HepG2 (cell line): ENCODE measurements at regions not wholly inside any gene's neighbourhood (a gene's known extent, or its start where the extent isn't known, plus 50 kb on each side); places are given as distances from the start of the nearest gene placed in this dataset.

ENCODE experiments used
- ATAC-seq: fragments of 200-7000 bp; cut with Tn5 transposase; 3 replicates; pipeline ENCODE4 v1.9.1; 2020; ENCODE audit warnings: mild to moderate bottlenecking, moderate library complexity
- BruUV-seq: library from RNA; stranded (reverse); fragments of 400-500 nt; replicated peaks from 2 replicates; lab custom pipeline; 2021; lab: Mats Ljungman, UMichigan
- CTCF ChIA-PET: fragments of 300-600 bp; formaldehyde crosslinking; extraction: SDS; loops from one replicate; lab custom pipeline; 2021; ENCODE audit warnings: low total read pairs, inconsistent platforms, low intra/inter-chr PET ratio; lab: Yijun Ruan, JAX
- POLR2A ChIA-PET: fragments of 350-600 bp; sonication (Branson Sonifier 250); formaldehyde crosslinking; loops from one replicate; lab custom pipeline; 2020; ENCODE audit warnings: antibody characterized with exemption, inconsistent platforms; lab: Yijun Ruan, JAX
- DNase-seq: peaks from one replicate; pipeline ENCODE4 v3.0.0-alpha.2; 2015; ENCODE audit warnings: low spot score
- FAIRE-seq: peaks from 3 replicates; lab custom pipeline; 2011; peaks lifted over from hg19 to GRCh38; lab: Jason Lieb, UNC
- H2AFZ ChIP-seq: one replicate; pipeline ENCODE4 v1.6.1; 2011; ENCODE audit warnings: low read length, inconsistent platforms
- H3K27ac ChIP-seq: fragments of 300-600 bp; 3 replicates; pipeline ENCODE4 v1.8.0; 2011; ENCODE audit warnings: mixed run types, mild to moderate bottlenecking, mixed read lengths, low read length, inconsistent platforms; ENCODE audit not compliant: insufficient read depth; ENCODE audit errors: extremely low read length
- H3K27me3 ChIP-seq, 2 experiments: fragments of 200-600 bp in 1 of 2; 2 replicates in 1 of 2; 3 replicates in 1 of 2; pipeline versions ENCODE4 v1.6.0 to v1.8.0; 2011; ENCODE audit warnings: low read length in 2 of 2, mild to moderate bottlenecking in 2 of 2, moderate library complexity in 2 of 2, inconsistent platforms in 1 of 2; ENCODE audit not compliant: insufficient read depth in 2 of 2, control insufficient read depth in 1 of 2
- H3K36me3 ChIP-seq, 2 experiments: fragments of 200-600 bp in 1 of 2; replicated peaks in 1 of 2; 2 replicates in 1 of 2; 3 replicates in 1 of 2; pipeline versions ENCODE4 v1.5.1 to v1.8.0; 2011; ENCODE audit warnings: low read length in 2 of 2, inconsistent platforms in 1 of 2; ENCODE audit not compliant: insufficient read depth in 2 of 2, control insufficient read depth in 1 of 2
- H3K4me1 ChIP-seq: 2 replicates; pipeline ENCODE4 v1.5.1; 2012; ENCODE audit warnings: low read length, inconsistent platforms; ENCODE audit not compliant: insufficient read depth
- H3K4me2 ChIP-seq: 2 replicates; pipeline ENCODE4 v1.6.0; 2011; ENCODE audit warnings: low read depth, low read length, inconsistent platforms
- H3K4me3 ChIP-seq, 3 experiments: fragments of 200-600 bp in 1 of 3; sonication (generic), shearing (Covaris generic) in 1 of 3; replicated peaks in 1 of 3; 2 replicates each; pipeline ENCODE4 v1.5.1; 2011 to 2016; ENCODE audit warnings: low read length in 3 of 3, inconsistent platforms in 2 of 3, low read depth in 2 of 3, mild to moderate bottlenecking in 2 of 3, control low read depth in 1 of 3, mixed read lengths in 1 of 3; ENCODE audit not compliant: insufficient read depth in 1 of 3
- H3K79me2 ChIP-seq: one replicate; pipeline ENCODE4 v1.6.1; 2011; ENCODE audit warnings: low read length, inconsistent platforms; ENCODE audit not compliant: insufficient read depth
- H3K9ac ChIP-seq: 2 replicates; pipeline ENCODE4 v1.6.0; 2011; ENCODE audit warnings: mild to moderate bottlenecking, low read depth, low read length, inconsistent platforms; ENCODE audit not compliant: insufficient read depth
- H3K9me3 ChIP-seq: 2 replicates; pipeline ENCODE4 v1.5.1; 2012; ENCODE audit warnings: mild to moderate bottlenecking, low read length
- H4K20me1 ChIP-seq: 2 replicates; pipeline ENCODE4 v1.6.0; 2011; ENCODE audit warnings: inconsistent platforms, mild to moderate bottlenecking, low read length, moderate library complexity; ENCODE audit not compliant: insufficient read depth
- ATF2 ChIP-seq: sonication (generic); formaldehyde crosslinking; IDR thresholded peaks from 2 replicates; pipeline ENCODE4 v1.4.0; 2020; ENCODE audit warnings: missing genetic modification reagents
- CEBPG ChIP-seq: IDR thresholded peaks from 2 replicates; pipeline ENCODE4 v1.6.1; 2016
- HNRNPUL1 ChIP-seq: fragments of 200-400 bp; formaldehyde crosslinking; IDR thresholded peaks from 2 replicates; pipeline ENCODE4 v1.6.1; 2017; ENCODE audit warnings: low read depth, mild to moderate bottlenecking, low read length, moderate library complexity
- SIX4 ChIP-seq: sonication (generic); formaldehyde crosslinking; IDR thresholded peaks from 2 replicates; pipeline ENCODE4 v1.4.0; 2020; ENCODE audit warnings: missing genetic modification reagents
- TARDBP ChIP-seq: sonication (generic); formaldehyde crosslinking; IDR thresholded peaks from 2 replicates; pipeline ENCODE4 v1.8.0; 2022; ENCODE audit warnings: mild to moderate bottlenecking, missing genetic modification reagents
- ZBTB38 ChIP-seq: sonication (generic); formaldehyde crosslinking; IDR thresholded peaks from 2 replicates; pipeline ENCODE4 v1.5.1; 2020; ENCODE audit warnings: mild to moderate bottlenecking, missing genetic modification reagents
- ZNF687 ChIP-seq: sonication (generic); formaldehyde crosslinking; IDR thresholded peaks from 2 replicates; pipeline ENCODE4 v1.5.1; 2020; ENCODE audit warnings: mild to moderate bottlenecking, missing genetic modification reagents, moderate library complexity
- ZNF770 ChIP-seq: sonication (generic); formaldehyde crosslinking; IDR thresholded peaks from 2 replicates; pipeline ENCODE4 v1.5.0; 2020; ENCODE audit warnings: mild to moderate bottlenecking, missing genetic modification reagents
- ZNF891 ChIP-seq: sonication (generic); formaldehyde crosslinking; IDR thresholded peaks from 2 replicates; pipeline ENCODE4 v1.5.0; 2020; ENCODE audit warnings: mild to moderate bottlenecking, missing genetic modification reagents
- WGBS: methylation state at CpG from one replicate; pipeline ENCODE4 v1.1.6; 2017; ENCODE audit warnings: low lambda C conversion rate; 5-methylcytosine and 5-hydroxymethylcytosine counted together
- in situ Hi-C: cut with HindIII; loops from 2 replicates; pipeline ENCODE4 v1.10.0; 2017; ENCODE audit warnings: low pct_unique_long_range_greater_than_20kb; ENCODE audit not compliant: extremely low pct_ligation_motif_present
- intact Hi-C: fragments of 100-400 bp; cut with micrococcal nuclease; formaldehyde crosslinking; loops from one replicate; pipeline ENCODE4 v1.10.0; 2022; ENCODE audit not compliant: unreplicated experiment

DNA sequence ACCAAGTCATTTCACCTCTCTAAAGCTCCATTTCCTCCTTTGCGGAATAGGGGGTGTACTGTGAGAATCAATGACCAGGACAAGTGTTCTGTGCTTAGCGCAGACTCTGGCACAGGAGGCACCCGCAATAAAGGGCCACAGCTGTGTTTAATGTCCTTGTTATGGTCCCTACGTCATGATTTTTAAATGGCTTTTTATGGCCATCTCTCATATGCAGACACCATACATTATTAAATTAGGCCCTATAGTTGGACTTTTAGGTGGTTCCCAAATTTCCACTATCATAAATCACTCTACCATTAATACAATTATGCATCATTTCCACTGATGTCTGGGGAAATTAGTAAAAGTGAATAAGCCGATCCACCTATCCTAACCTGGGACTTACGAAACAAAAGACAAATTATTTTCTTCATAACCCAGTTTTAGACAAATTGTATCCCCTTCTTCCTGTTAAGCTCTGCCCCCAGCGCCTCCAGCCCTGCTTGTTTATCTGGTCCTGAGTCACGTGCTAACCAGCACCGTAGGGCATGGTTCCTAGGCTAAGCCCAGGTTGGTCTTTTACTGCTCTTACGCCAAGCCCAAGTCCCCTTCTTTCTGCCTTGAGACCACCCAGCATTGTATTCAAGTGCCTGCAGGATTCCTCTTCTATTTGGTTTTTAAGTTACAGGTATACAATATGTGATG lies 278.3 kb downstream of the SHQ1 start:
- no peak for FAIRE-seq
- no peaks in the 10 kb centered on the region for H4K20me1 ChIP-seq
- in situ Hi-C loops: no loop called here
- H3K9me3 ChIP-seq: no peaks in the 10 kb centered on the region
- no peak overlapping the region for H3K4me3 ChIP-seq
- H3K27me3 ChIP-seq: no peaks in the 10 kb centered on the region
- H3K36me3 ChIP-seq: no peaks in the 10 kb centered on the region
- H3K4me1 ChIP-seq: peaks cover 95% of the 10 kb centered on the region
- no peak overlapping the region for H3K9ac ChIP-seq
- H3K79me2 ChIP-seq: no peaks in the 10 kb centered on the region
- ChIA-PET CTCF (no interaction called here), POLR2A (interaction anchor here (1.1 kb wide), 1 partner anchor 21 kb away, joined by 6 read pairs; no protein-coding TSS in a partner anchor)
- no peak for ATAC-seq
- no peak for TF ChIP-seq HNRNPUL1
- TF ChIP-seq ZBTB38 (CRISPR knock-in tag): 0 out of 2 replicates have a peak, but pooled peaks have one; percentile 18
- no peak for DNase-seq
- no peak overlapping the region for H3K27ac ChIP-seq
- intact Hi-C loops: loop anchor here (5.0 kb wide), 1 partner anchor 123 kb away; the partner anchor contains the start of gene RYBP
- WGBS: 81% methylated on average over 10 of the region's 10 CpGs
- BruUV-seq: no TSS peak
- no peak overlapping the region for H2AFZ ChIP-seq
- no peak overlapping the region for H3K4me2 ChIP-seq

GRCh38 chr3:72568083-72568482 lies 280.2 kb downstream of the SHQ1 start:
- peak; percentile 15 for FAIRE-seq
- H3K36me3 ChIP-seq: no peaks in the 10 kb centered on the region
- H3K27ac ChIP-seq: peak overlapping the region; percentile 14
- H3K79me2 ChIP-seq: no peaks in the 10 kb centered on the region
- in situ Hi-C loops (no loop called here), intact Hi-C loops (loop anchor here (5.0 kb wide), 1 partner anchor 121 kb away; the partner anchor contains the start of gene RYBP)
- no peaks in the 10 kb centered on the region for H3K9me3 ChIP-seq
- WGBS: 0% methylated on average over 6 of the region's 11 CpGs
- H3K9ac ChIP-seq: peak overlapping the region; percentile 35; the same call in 1 of the 2 replicates
- peak overlapping the region in 1 of 3 experiments; percentile 47; a peak in 3 of 6 replicates for H3K4me3 ChIP-seq
- no peaks in the 10 kb centered on the region for H3K27me3 ChIP-seq
- POLR2A ChIA-PET: interaction anchor here (1.3 kb wide), 1 partner anchor 22 kb away, joined by 4 read pairs; no protein-coding TSS in a partner anchor
- H3K4me1 ChIP-seq: peaks cover 89% of the 10 kb centered on the region
- CTCF ChIA-PET: no interaction called here
- no peak for DNase-seq
- BruUV-seq: no TSS peak
- H2AFZ ChIP-seq: peak overlapping the region; percentile 71
- ATAC-seq: peak; percentile 63
- H4K20me1 ChIP-seq: no peaks in the 10 kb centered on the region
- peak overlapping the region; percentile 82 for H3K4me2 ChIP-seq
- no peak for TF ChIP-seq ATF2 (CRISPR knock-in tag)
- no peak for TF ChIP-seq ZNF891 (CRISPR knock-in tag)
- peak; percentile 25; the same call in 1 of the 2 replicates for TF ChIP-seq TARDBP (CRISPR knock-in tag)
- TF ChIP-seq CEBPG (CRISPR knock-in tag): no peak
- no peak for TF ChIP-seq ZNF770 (CRISPR knock-in tag)
- TF ChIP-seq ZNF687 (CRISPR knock-in tag): peak; percentile 93
- no peak for TF ChIP-seq SIX4
